ENCODE measurements at regions not wholly inside any gene's neighbourhood (a gene's known extent, or its start where the extent isn't known, plus 50 kb on each side); places are given as distances from the start of the nearest gene placed in this dataset.

DNA sequence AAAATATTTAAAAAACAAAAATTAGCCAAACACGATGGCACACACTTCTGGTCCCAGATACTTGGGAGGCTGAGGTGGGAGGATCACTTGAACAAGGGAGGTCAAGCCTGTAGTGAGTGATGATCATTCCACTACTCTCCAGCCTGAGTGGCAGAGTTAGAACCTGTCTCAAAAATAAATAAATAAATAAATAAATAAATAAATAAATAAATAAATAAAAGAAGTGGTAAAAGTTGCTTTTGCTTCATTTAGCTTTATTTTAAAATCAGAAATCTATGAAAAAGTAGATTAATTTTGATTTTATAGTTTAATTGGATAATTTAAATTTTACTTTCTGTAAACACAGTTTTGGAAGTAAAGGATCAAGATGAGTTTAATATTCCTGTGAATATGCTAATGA, 552.9 kb upstream of the PCDH10 start:
- TF ChIP-seq, protein P1, sequence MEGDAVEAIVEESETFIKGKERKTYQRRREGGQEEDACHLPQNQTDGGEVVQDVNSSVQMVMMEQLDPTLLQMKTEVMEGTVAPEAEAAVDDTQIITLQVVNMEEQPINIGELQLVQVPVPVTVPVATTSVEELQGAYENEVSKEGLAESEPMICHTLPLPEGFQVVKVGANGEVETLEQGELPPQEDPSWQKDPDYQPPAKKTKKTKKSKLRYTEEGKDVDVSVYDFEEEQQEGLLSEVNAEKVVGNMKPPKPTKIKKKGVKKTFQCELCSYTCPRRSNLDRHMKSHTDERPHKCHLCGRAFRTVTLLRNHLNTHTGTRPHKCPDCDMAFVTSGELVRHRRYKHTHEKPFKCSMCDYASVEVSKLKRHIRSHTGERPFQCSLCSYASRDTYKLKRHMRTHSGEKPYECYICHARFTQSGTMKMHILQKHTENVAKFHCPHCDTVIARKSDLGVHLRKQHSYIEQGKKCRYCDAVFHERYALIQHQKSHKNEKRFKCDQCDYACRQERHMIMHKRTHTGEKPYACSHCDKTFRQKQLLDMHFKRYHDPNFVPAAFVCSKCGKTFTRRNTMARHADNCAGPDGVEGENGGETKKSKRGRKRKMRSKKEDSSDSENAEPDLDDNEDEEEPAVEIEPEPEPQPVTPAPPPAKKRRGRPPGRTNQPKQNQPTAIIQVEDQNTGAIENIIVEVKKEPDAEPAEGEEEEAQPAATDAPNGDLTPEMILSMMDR (conservative IDR thresholded peaks at IDR 0.05; ENCODE audit: low read length), result no peak
- no peak for TF ChIP-seq EZH2phosphoT487 (IDR thresholded peaks at IDR 0.05; ENCODE audit: borderline replicate concordance)

All from Loucy (cell line).